HCT116 (cell line): ENCODE measurements at regions not wholly inside any gene's neighbourhood (a gene's known extent, or its start where the extent isn't known, plus 50 kb on each side); places are given as distances from the start of the nearest gene placed in this dataset.

ENCODE experiments used
- ATAC-seq: fragments of 200-7000 bp; cut with Tn5 transposase; 2 replicates; pipeline ENCODE4 v1.9.1; 2020; ENCODE audit warnings: mild to moderate bottlenecking, moderate library complexity
- BruUV-seq: library from RNA; stranded (reverse); fragments of 400-500 nt; replicated peaks from 2 replicates; lab custom pipeline; 2021; lab: Mats Ljungman, UMichigan
- CTCF ChIA-PET: fragments of 300-600 bp; sonication (Branson Sonifier 250); formaldehyde crosslinking; loops from one replicate; lab custom pipeline; 2021; ENCODE audit warnings: antibody characterized with exemption; lab: Charles Lee
- POLR2A ChIA-PET: fragments of 300-600, 350-600 bp; sonication (Branson Sonifier 250); formaldehyde crosslinking; loops from one replicate; lab custom pipeline; 2021; ENCODE audit warnings: antibody characterized with exemption; lab: Charles Lee
- RAD21 ChIA-PET, 2 experiments: fragments of 300-600 bp; sonication (Branson Sonifier 250); formaldehyde crosslinking; loops; one replicate each; lab custom pipeline; 2023; ENCODE audit warnings: low total read pairs in 2 of 2; ENCODE audit not compliant: uncharacterized antibody in 2 of 2, unreplicated experiment in 2 of 2, low non-redundant PET in 1 of 2; lab: Charles Lee
- DNase-seq: peaks from one replicate; pipeline ENCODE4 v3.0.0-alpha.2; 2010; ENCODE audit warnings: low read depth, low spot score
- H2AFZ ChIP-seq: fragments of 200-600 bp; shearing (Covaris generic), sonication (generic); 2 replicates; pipeline ENCODE4 v1.6.1; 2017; ENCODE audit warnings: low read depth, mixed run types, mixed read lengths, antibody characterized with exemption, low read length; ENCODE audit not compliant: poor library complexity, severe bottlenecking
- H3K27ac ChIP-seq: 2 replicates; pipeline ENCODE4 v1.5.1; 2012; ENCODE audit warnings: low read depth, low read length
- H3K27me3 ChIP-seq: fragments of 200-600 bp; sonication (generic); 2 replicates; pipeline ENCODE4 v1.6.1; 2016; ENCODE audit warnings: mixed run types, low read length, mixed read lengths; ENCODE audit not compliant: insufficient read depth
- H3K36me3 ChIP-seq, 2 experiments: fragments of 200-500 bp in 1 of 2; fragments of 200-600 bp in 1 of 2; sonication (Bioruptor generic) in 1 of 2; sonication (generic) in 1 of 2; 2 replicates each; pipeline versions ENCODE4 v1.5.1 to v1.6.1; 2014 to 2016; ENCODE audit warnings: low read length in 2 of 2, inconsistent platforms in 1 of 2, mixed read lengths in 1 of 2, mixed run types in 1 of 2; ENCODE audit not compliant: insufficient read depth in 2 of 2, control insufficient read depth in 1 of 2
- H3K4me1 ChIP-seq, 2 experiments: fragments of 200-600 bp in 1 of 2; sonication (generic) in 1 of 2; 2 replicates each; pipeline versions ENCODE4 v1.5.1 to v1.6.1; 2012 to 2017; ENCODE audit warnings: low read length in 2 of 2, inconsistent platforms in 1 of 2, mild to moderate bottlenecking in 1 of 2, mixed read lengths in 1 of 2, mixed run types in 1 of 2, moderate library complexity in 1 of 2; ENCODE audit not compliant: insufficient read depth in 2 of 2, control insufficient read depth in 1 of 2
- H3K4me2 ChIP-seq: fragments of 200-600 bp; sonication (generic); 2 replicates; pipeline ENCODE4 v1.6.1; 2017; ENCODE audit warnings: mixed run types, low read length, mixed read lengths
- H3K4me3 ChIP-seq, 2 experiments: fragments of 200-600 bp in 1 of 2; sonication (generic) in 1 of 2; replicated peaks in 1 of 2; 2 replicates each; pipeline ENCODE4 v1.5.1; 2011 to 2016; ENCODE audit warnings: low read length in 2 of 2, control low read depth in 1 of 2, low read depth in 1 of 2, mild to moderate bottlenecking in 1 of 2, mixed read lengths in 1 of 2, mixed run types in 1 of 2
- H3K79me2 ChIP-seq: fragments of 200-600 bp; sonication (generic); 2 replicates; pipeline ENCODE4 v1.6.1; 2017; ENCODE audit warnings: mild to moderate bottlenecking, mixed run types, low read length, moderate library complexity, mixed read lengths; ENCODE audit not compliant: insufficient read depth
- H3K9ac ChIP-seq: fragments of 200-600 bp; sonication (generic); 2 replicates; pipeline ENCODE4 v1.6.1; 2016; ENCODE audit warnings: low read length, mixed read lengths
- H3K9me2 ChIP-seq: fragments of 200-600 bp; sonication (generic), shearing (Covaris generic); 2 replicates; pipeline ENCODE4 v1.6.1; 2017; ENCODE audit warnings: mixed run types, mild to moderate bottlenecking, moderate library complexity; ENCODE audit not compliant: insufficient read depth
- H3K9me3 ChIP-seq, 2 experiments: fragments of 200-500 bp in 1 of 2; fragments of 200-600 bp in 1 of 2; sonication (Bioruptor generic) in 1 of 2; sonication (generic) in 1 of 2; 2 replicates each; pipeline ENCODE4 v1.6.1; 2014 to 2017; ENCODE audit warnings: low read length in 2 of 2, mixed read lengths in 2 of 2, inconsistent platforms in 1 of 2, low read depth in 1 of 2, mild to moderate bottlenecking in 1 of 2, mixed run types in 1 of 2, moderate library complexity in 1 of 2; ENCODE audit not compliant: control insufficient read depth in 1 of 2, insufficient read depth in 1 of 2
- H4K20me1 ChIP-seq: fragments of 200-600 bp; sonication (generic), shearing (Covaris generic); 2 replicates; pipeline ENCODE4 v1.6.1; 2017; ENCODE audit warnings: mixed run types, mild to moderate bottlenecking, moderate library complexity; ENCODE audit not compliant: insufficient read depth
- ATF3 ChIP-seq: IDR thresholded peaks from 2 replicates; pipeline ENCODE4 v1.6.1; 2012
- CBX3 ChIP-seq: IDR thresholded peaks from 2 replicates; pipeline ENCODE4 v1.6.1; 2012; ENCODE audit warnings: low read depth
- EZH2 ChIP-seq: fragments of 200-600 bp; sonication (generic); IDR thresholded peaks from 2 replicates; pipeline ENCODE4 v1.6.1; 2017; ENCODE audit warnings: antibody characterized with exemption, mixed run types
- JUND ChIP-seq: IDR thresholded peaks from 2 replicates; pipeline ENCODE4 v1.6.1; 2012
- POLR2A ChIP-seq: IDR thresholded peaks from 2 replicates; pipeline ENCODE4 v1.7.0; 2011; ENCODE audit warnings: borderline replicate concordance; ENCODE audit not compliant: insufficient read depth, insufficient read length; ENCODE audit errors: extremely low read depth
- POLR2AphosphoS5 ChIP-seq: IDR thresholded peaks from 2 replicates; pipeline ENCODE4 v1.6.1; 2011; ENCODE audit warnings: mild to moderate bottlenecking, low read depth, low read length, moderate library complexity
- REST ChIP-seq: IDR thresholded peaks from 2 replicates; pipeline ENCODE4 v1.6.1; 2012; ENCODE audit warnings: low read depth
- SIN3A ChIP-seq: IDR thresholded peaks from 2 replicates; pipeline ENCODE4 v1.6.1; 2012; ENCODE audit warnings: low read depth
- ZBTB33 ChIP-seq: IDR thresholded peaks from 2 replicates; pipeline ENCODE4 v1.6.1; 2011; ENCODE audit warnings: mild to moderate bottlenecking, low read length, moderate library complexity; ENCODE audit not compliant: insufficient replicate concordance; ENCODE audit errors: extremely low read depth
- ZFX ChIP-seq: fragments of 450-650 bp; IDR thresholded peaks from 2 replicates; pipeline ENCODE4 v1.6.1; 2017
- intact Hi-C: fragments of 100-400 bp; cut with micrococcal nuclease; formaldehyde crosslinking; loops from 2 replicates; pipeline ENCODE4 v1.10.0; 2022

GRCh38 chr20:1761598-1761997 is 104.0 kb upstream of the SIRPG start:
- Histone ChIP-seq H3K4me3 (no peak overlapping the region), H3K27ac (no peak overlapping the region), H3K4me1 (peaks cover 0 to 19% of the 10 kb centered on the region in 2 experiments; a peak in 2 of 4 replicates), H3K27me3 (no peaks in the 10 kb centered on the region), H2AFZ (peak overlapping the region; percentile 24), H3K4me2 (peak overlapping the region; percentile 47), H3K79me2 (no peaks in the 10 kb centered on the region), H3K9ac (no peak overlapping the region), H3K9me3 (no peaks in the 10 kb centered on the region), H3K9me2 (no peaks in the 10 kb centered on the region), H3K36me3 (no peaks in the 10 kb centered on the region), H4K20me1 (no peaks in the 10 kb centered on the region)
- intact Hi-C loops: no loop called here
- BruUV-seq: no TSS peak
- CTCF ChIA-PET: no interaction called here
- RAD21 ChIA-PET: no interaction called here
- DNase-seq (no peak), ATAC-seq (no peak)
- POLR2A ChIA-PET: interaction anchor here (0.6 kb wide), 1 partner anchor 11 kb away, joined by 3 read pairs; no protein-coding TSS in a partner anchor
- no peak for TF ChIP-seq ZFX
- TF ChIP-seq CBX3: no peak
- TF ChIP-seq ZBTB33: no peak
- TF ChIP-seq POLR2AphosphoS5: no peak
- no peak for TF ChIP-seq SIN3A
- no peak for TF ChIP-seq ATF3
- TF ChIP-seq POLR2A: no peak
- no peak for TF ChIP-seq EZH2
- no peak for TF ChIP-seq REST
- TF ChIP-seq JUND: no peak
